Fibroblast of lung (primary cell): ENCODE measurements at regions not wholly inside any gene's neighbourhood (a gene's known extent, or its start where the extent isn't known, plus 50 kb on each side); places are given as distances from the start of the nearest gene placed in this dataset.

Experiments used
- EZH2 ChIP-seq: IDR thresholded peaks from 2 replicates; pipeline ENCODE4 v1.5.1; 2012; ENCODE audit warnings: low read length, control low read depth, mild to moderate bottlenecking; ENCODE audit errors: missing control alignments
- TF ChIP-seq, protein P1 (sequence below), 2 donors: IDR thresholded peaks in 1 of 2; conservative IDR thresholded peaks in 1 of 2; 1 replicate in 1 of 2; 2 replicates in 1 of 2; pipeline ENCODE4 v1.5.1; 2011 to 2012; ENCODE audit warnings: low read length in 2 of 2, control low read depth in 1 of 2, inconsistent platforms in 1 of 2, low read depth in 1 of 2, mild to moderate bottlenecking in 1 of 2

DNA sequence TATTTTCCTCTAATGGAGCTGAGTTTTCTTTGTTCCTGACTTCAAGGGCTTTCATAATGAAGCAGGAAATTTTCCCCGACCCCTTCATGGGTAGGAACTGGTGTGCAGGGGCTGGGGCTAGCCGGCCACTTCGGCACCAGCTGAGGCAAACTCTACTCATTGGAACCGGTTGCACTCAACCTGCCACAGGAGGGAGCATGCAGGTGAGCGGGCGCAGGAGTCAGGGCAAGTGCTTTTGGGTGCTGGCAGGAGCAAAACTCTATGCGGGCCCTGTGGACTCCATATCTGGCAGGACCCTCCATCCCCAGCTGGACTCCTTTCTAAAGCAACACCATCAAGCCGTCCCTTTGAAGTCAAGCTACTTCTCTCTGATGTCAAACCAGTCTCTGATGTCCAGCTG, 244.2 kb downstream of the EPM2A start:
- TF ChIP-seq, protein P1, sequence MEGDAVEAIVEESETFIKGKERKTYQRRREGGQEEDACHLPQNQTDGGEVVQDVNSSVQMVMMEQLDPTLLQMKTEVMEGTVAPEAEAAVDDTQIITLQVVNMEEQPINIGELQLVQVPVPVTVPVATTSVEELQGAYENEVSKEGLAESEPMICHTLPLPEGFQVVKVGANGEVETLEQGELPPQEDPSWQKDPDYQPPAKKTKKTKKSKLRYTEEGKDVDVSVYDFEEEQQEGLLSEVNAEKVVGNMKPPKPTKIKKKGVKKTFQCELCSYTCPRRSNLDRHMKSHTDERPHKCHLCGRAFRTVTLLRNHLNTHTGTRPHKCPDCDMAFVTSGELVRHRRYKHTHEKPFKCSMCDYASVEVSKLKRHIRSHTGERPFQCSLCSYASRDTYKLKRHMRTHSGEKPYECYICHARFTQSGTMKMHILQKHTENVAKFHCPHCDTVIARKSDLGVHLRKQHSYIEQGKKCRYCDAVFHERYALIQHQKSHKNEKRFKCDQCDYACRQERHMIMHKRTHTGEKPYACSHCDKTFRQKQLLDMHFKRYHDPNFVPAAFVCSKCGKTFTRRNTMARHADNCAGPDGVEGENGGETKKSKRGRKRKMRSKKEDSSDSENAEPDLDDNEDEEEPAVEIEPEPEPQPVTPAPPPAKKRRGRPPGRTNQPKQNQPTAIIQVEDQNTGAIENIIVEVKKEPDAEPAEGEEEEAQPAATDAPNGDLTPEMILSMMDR (conservative IDR thresholded peaks at IDR 0.05 in 1 of 2, IDR thresholded peaks at IDR 0.05 in 1 of 2; ENCODE audit: low read depth in 1 of 2, low read length in 2 of 2), result no peak
- no peak for TF ChIP-seq EZH2
